Activated CD4-positive, alpha-beta T cell treated with anti-CD3 and anti-CD28 coated beads, Interleukin-2, amount 50 U/mL, for 24 hours (primary cell): ENCODE measurements at regions not wholly inside any gene's neighbourhood (a gene's known extent, or its start where the extent isn't known, plus 50 kb on each side); places are given as distances from the start of the nearest gene placed in this dataset.

ENCODE experiments used
- DNase-seq, 2 donors: peaks; one replicate each; pipeline ENCODE4 v3.0.0-alpha.2; 2020; ENCODE audit warnings: low read depth in 1 of 2, low spot score in 1 of 2

- no peak for DNase-seq
Observed at GRCh38 chr7:156458011-156458410, 182.6 kb upstream of the RNF32 start.

DNA sequence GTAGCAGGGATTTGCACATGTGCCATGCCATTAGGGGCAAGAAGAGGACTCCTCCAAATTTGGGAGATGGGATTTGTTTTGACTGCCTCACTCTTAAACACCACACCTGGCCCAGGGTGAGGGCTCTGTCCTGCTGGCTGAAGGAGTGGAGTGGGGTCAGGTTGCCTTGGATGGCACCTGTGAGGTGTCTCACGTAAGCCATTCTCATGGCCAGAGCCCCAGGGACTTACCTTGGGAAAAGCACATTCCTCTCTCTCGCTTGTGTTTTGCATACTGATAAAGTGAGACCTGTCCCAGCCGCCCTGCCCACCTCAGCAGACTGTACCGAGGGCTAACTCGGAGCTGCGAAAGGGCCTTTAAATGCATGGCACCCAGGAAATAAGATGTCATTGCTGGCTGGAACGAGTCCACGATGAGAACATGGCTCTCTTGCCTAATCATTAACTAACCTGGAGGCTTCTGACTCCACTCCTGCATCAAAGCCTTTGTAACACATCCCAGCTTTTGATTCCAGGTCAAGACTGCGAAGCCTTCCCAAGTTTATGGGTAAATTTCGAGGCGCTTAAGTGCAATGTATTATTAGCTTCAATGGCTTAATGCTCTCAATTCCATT is 184.0 kb upstream of the RNF32 start:
- no peak for DNase-seq

- no peak for DNase-seq
Observed at GRCh38 chr7:156456032-156456431, 184.5 kb upstream of the RNF32 start.

DNA sequence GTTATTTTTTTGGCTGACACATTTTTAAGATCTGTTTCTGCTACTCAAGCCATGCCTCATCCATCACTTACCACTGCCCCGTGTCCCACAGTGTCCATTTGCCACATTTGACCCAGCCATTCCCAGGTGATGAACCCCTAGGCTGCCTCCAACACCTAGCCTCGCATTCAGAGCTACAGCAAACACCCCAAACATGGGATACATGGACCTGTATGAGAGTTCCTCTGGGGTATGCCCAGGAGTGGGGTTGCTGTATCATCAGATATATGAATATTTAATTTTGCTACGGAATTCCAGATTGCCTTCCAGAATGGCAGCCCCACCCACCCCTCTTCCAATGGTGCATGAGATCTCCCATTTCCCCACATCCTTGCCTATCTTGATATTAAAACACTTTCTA is 190.1 kb upstream of the RNF32 start:
- no peak for DNase-seq

DNA sequence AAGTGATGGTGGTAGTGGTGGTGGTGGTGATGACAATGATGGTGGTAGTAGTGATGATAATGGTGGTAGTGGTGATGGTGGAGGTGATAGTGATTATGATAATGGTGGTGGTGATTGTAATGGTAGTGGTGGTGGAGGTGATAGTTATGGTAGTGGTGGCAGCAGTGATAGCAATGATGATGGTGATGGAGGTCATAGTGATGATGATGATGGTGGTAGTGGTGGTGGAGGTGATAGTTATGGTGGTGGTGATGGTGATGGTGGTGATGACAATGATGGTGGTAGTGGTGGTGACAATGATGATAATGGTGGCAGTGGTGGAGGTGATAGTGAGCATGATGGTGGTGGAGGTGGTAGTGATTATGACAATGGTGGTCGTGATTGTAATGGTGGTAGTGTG is 191.7 kb upstream of the RNF32 start:
- DNase-seq = no peak

GRCh38 chr7:156446990-156447389 is 193.6 kb upstream of the RNF32 start:
- DNase-seq = no peak

DNA sequence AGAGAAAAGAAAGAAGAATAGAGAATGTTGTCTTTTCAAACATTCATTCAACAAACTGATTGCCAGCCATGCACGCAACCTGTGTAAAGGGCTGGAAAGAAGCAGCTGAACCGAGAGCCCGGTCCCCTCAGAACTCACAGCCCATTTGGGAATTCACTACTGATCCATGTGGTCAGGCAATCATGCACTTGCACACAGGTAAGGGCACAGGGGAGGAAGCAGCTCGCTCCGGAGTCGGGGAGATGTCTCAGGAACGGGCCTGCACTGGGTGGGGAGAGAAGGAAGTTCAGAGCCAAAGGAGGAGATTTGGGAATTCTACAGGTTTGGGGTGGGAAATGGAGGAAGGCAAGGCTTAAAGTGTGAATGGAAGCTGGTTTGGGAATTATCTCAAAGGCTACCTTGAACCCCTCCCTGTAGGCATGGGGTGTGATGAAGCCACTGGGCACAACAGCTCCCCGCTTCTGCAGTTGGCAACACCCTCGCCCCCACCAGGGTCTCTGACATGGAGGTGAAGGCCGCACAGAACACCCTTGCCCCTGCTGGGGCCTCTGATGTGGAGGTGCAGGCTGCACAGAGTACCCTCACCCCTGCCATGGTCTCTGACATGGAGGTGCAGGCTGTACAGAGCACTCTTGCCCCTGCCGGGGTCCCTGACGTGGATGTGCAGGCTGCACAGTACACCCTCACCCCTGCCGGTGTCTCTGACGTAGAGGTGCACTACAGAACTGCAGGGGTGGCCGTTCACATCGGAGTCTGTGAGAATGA is 194.4 kb upstream of the RNF32 start:
- no peak for DNase-seq

DNA sequence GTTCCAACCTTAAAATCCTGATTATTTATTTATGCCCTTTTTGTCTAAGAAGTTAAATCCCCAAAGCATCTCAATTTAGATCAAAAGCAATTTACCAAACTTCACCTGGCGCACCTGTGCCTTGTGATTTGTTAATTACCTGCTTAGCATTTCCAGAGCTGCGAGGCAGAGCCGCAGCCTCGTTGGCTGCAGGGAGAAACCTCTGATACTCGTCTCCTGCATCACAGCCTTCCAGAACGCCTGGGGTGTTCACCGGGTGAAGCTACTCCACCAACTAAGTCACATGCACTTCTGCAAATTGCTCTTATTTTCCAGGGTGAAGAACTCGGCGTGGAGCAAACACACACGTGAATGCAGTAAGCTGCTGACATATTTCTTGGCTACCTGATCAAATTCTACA is 198.1 kb upstream of the RNF32 start:
- no peak for DNase-seq

GRCh38 chr7:156440456-156440855 is 200.1 kb upstream of the RNF32 start:
- no peak for DNase-seq

GRCh38 chr7:156438011-156438410 is 202.6 kb upstream of the RNF32 start:
- no peak for DNase-seq

- no peak for DNase-seq
Observed at GRCh38 chr7:156437021-156437614, 203.5 kb upstream of the RNF32 start.

DNA sequence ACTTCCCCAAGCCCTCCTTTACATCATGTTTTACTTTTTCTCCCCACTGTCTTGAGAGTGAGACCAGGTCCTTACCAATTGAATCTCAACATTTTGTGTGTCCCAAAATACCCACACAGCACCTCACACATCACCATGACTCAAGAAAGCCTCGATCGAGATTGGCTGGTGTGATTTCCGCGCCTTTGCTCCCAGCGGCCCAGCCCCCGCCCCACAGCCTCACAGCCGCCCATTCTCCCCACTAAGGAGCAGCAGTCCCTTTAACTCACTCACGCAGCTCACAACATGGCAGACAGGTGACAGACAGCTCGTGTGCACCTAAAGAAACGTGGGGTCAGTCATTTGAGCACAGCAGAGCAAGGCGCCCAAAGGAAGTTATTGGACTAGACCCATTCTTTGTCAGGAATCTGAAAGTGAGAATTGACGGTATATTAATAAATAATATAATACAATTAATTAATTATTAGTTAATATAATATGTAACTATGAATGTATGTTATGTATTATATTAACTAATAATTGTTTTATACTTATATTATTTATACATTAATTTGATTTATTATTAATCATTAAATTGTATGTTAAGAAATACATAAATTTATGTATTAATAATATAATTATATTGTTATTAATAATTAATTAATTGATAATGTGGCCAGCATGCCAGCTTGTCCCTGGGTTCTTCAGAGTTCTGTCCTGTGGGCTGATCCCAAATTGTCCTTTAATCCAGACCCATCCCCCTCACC is 204.9 kb upstream of the RNF32 start:
- DNase-seq = no peak

DNA sequence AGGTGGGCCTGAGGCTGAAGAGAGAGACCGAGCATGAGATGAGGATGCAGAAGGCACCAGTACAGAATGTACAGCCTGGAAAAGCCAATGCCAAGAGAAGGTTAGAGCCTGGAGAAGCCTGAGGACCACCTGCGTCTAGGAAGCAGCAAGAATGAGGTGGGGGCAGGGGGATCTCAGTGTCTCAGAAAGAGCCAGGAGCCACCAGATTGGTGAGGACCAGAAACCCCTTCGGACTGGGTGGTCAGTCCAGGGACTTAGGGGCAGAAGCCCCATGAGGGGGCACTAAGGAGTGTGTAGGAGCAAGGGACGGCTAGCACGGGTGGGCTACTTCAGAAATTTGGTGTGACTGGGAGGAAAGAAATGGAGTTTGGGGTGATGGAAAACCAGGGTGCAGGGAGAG is 205.9 kb upstream of the RNF32 start:
- no peak for DNase-seq

- DNase-seq = no peak
Observed at GRCh38 chr7:156432018-156432417, 208.6 kb upstream of the RNF32 start.

GRCh38 chr7:156430109-156430508 is 210.5 kb upstream of the RNF32 start:
- no peak for DNase-seq

DNA sequence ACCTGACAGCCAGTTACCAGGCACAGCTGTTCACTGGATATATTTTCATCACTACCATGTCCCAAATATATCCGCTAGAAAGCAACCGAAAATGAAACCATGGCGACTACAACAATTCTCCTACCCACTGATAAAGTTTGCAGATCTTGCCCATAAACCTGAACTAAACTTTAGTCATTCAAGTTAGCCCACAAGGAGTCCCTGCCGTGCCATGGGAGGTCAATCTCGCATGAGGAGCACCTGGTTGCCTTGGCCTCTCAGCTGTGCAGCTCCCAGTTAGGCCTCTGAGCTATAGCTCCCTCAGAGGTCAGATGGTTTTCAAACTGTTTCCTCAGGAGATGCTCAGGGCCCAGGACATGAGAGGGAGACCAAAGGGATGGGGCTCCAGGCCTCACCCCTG is 211.1 kb upstream of the RNF32 start:
- no peak for DNase-seq

GRCh38 chr7:156423876-156424275 is 216.7 kb upstream of the RNF32 start:
- no peak for DNase-seq

DNA sequence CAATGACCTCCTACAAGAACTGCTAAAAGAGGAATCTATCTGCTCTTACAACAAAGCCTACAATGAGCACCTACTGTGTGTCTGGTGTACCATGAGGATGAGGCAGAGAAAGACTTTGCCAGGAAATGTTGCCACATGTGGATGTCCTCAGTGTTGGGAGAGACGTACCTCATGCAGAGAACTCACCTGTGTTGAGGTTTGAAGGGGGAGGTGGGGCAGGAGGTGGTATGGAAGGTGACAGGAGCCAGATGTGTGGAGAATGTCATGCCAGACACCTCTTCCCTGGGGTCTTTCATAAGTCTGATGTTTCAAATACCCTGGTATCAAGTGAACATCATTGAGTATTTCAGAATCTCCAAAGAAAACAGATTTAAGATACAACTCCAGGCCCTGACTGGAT is 220.1 kb upstream of the RNF32 start:
- no peak for DNase-seq

DNA sequence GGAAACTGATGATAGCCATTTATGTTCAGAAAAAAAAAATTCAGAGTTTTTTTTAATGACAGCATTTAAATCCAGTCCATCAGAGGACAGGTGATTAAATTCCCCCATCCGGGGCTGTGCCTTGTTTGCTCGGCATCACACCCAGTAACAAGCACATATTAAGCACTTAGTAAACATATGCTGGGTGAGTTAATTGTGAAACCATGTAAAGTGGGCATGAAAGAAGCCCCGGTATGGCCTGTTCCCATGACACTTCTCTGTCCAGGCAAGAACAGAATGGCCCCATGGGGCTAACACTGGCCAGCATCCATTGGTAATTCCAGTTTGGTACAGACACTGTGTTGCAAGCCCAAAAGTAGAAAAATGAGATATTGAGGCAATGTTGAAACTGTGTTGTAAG is 220.8 kb upstream of the RNF32 start:
- DNase-seq = no peak

- DNase-seq = no peak
Observed at GRCh38 chr7:156402255-156402654, 238.3 kb upstream of the RNF32 start.

- no peak for DNase-seq
Observed at GRCh38 chr7:156401617-156402016, 239.0 kb upstream of the RNF32 start.

GRCh38 chr7:156400046-156400445 is 240.5 kb upstream of the RNF32 start:
- no peak for DNase-seq
